HG02885 (cell line): ENCODE measurements at regions not wholly inside any gene's neighbourhood (a gene's known extent, or its start where the extent isn't known, plus 50 kb on each side); places are given as distances from the start of the nearest gene placed in this dataset.
"Not testable (repeated sequence)": the region's sequence is repeated elsewhere in the genome, so short reads cannot be mapped to it uniquely, and the experiment has no call there.

Experiments used
- ATAC-seq: cut with Tn5 transposase; IDR thresholded peaks from one replicate; pipeline ENCODE4 v1.9.1; 2021; ENCODE audit warnings: mild to moderate bottlenecking; ENCODE audit not compliant: unreplicated experiment, poor library complexity

GRCh38 chr14:66311058-66311457 is 175.1 kb upstream of the CCDC196 start:
- ATAC-seq, result no peak

- ATAC-seq, result no peak
These were observed 174.2 kb upstream of the CCDC196 start for GRCh38 chr14:66311990-66312389.

GRCh38 chr14:66312451-66312850 is 173.7 kb upstream of the CCDC196 start:
- ATAC-seq, result no peak

GRCh38 chr14:66315098-66315497 is 171.1 kb upstream of the CCDC196 start:
- ATAC-seq, result no peak

GRCh38 chr14:66315548-66315947 is 170.6 kb upstream of the CCDC196 start:
- ATAC-seq, result no peak

GRCh38 chr14:66322564-66322963 is 163.6 kb upstream of the CCDC196 start:
- no peak for ATAC-seq

- ATAC-seq, result no peak
These were observed 155.9 kb upstream of the CCDC196 start for GRCh38 chr14:66330228-66330627.

- ATAC-seq, result no peak
These were observed 155.3 kb upstream of the CCDC196 start for GRCh38 chr14:66330916-66331315.

GRCh38 chr14:66333293-66333692 is 152.9 kb upstream of the CCDC196 start:
- not testable (repeated sequence) for ATAC-seq

- ATAC-seq, result no peak
These were observed 144.9 kb upstream of the CCDC196 start for GRCh38 chr14:66341239-66341638.

GRCh38 chr14:66345986-66346385 is 140.2 kb upstream of the CCDC196 start:
- no peak for ATAC-seq

GRCh38 chr14:66351310-66351709 is 134.9 kb upstream of the CCDC196 start:
- no peak for ATAC-seq

GRCh38 chr14:66359500-66359899 is 126.7 kb upstream of the CCDC196 start:
- ATAC-seq, result no peak

GRCh38 chr14:66360366-66360926 is 125.7 kb upstream of the CCDC196 start:
- no peak for ATAC-seq

- ATAC-seq, result no peak
These were observed 125.2 kb upstream of the CCDC196 start for GRCh38 chr14:66361013-66361412.

- no peak for ATAC-seq
These were observed 120.8 kb upstream of the CCDC196 start for GRCh38 chr14:66365388-66365787.

GRCh38 chr14:66369157-66369697 is 116.9 kb upstream of the CCDC196 start:
- no peak for ATAC-seq

GRCh38 chr14:66371776-66372175 is 114.4 kb upstream of the CCDC196 start:
- no peak for ATAC-seq

- no peak for ATAC-seq
These were observed 110.9 kb upstream of the CCDC196 start for GRCh38 chr14:66375046-66375964.

GRCh38 chr14:66377574-66377973 is 108.6 kb upstream of the CCDC196 start:
- no peak for ATAC-seq

GRCh38 chr14:66378712-66379505 is 107.3 kb upstream of the CCDC196 start:
- no peak for ATAC-seq
